HFF-Myc (cell line): ENCODE measurements at regions not wholly inside any gene's neighbourhood (a gene's known extent, or its start where the extent isn't known, plus 50 kb on each side); places are given as distances from the start of the nearest gene placed in this dataset.

Experiments used
- DNase-seq: peaks from one replicate; pipeline ENCODE4 v3.0.0-alpha.2; 2011; ENCODE audit warnings: low read depth; ENCODE audit errors: extremely low read depth
- H3K4me3 ChIP-seq: replicated peaks from 2 replicates; pipeline ENCODE4 v1.5.1; 2011; ENCODE audit warnings: low read depth, mild to moderate bottlenecking, control low read depth, low read length
- CTCF ChIP-seq: IDR thresholded peaks from 2 replicates; pipeline ENCODE4 v1.5.1; 2012; ENCODE audit warnings: mild to moderate bottlenecking, low read depth, low read length, control low read depth; ENCODE audit errors: missing control alignments

GRCh38 chr3:34408088-34408487 is 609.7 kb downstream of the PDCD6IP start:
- no peak overlapping the region for H3K4me3 ChIP-seq
- DNase-seq, result no peak
- TF ChIP-seq CTCF, result no peak

GRCh38 chr3:34411596-34411995 is 613.2 kb downstream of the PDCD6IP start:
- no peak overlapping the region for H3K4me3 ChIP-seq
- DNase-seq, result no peak
- no peak for TF ChIP-seq CTCF

GRCh38 chr3:34419801-34420200 is 621.4 kb downstream of the PDCD6IP start:
- no peak for DNase-seq
- TF ChIP-seq CTCF, result no peak

GRCh38 chr3:34421762-34422161 is 623.3 kb downstream of the PDCD6IP start:
- no peak overlapping the region for H3K4me3 ChIP-seq
- no peak for DNase-seq
- TF ChIP-seq CTCF, result no peak

More at GRCh38 chr3:34419801-34420200, 621.4 kb downstream of the PDCD6IP start:
- no peak overlapping the region for H3K4me3 ChIP-seq

- no peak for DNase-seq
- TF ChIP-seq CTCF, result no peak
- no peak overlapping the region for H3K4me3 ChIP-seq
Measured at GRCh38 chr3:34439796-34440195, 641.4 kb downstream of the PDCD6IP start.

GRCh38 chr3:34444137-34444536 is 645.7 kb downstream of the PDCD6IP start:
- no peak for DNase-seq
- no peak overlapping the region for H3K4me3 ChIP-seq
- no peak for TF ChIP-seq CTCF

- no peak for DNase-seq
- TF ChIP-seq CTCF, result no peak
- no peak overlapping the region for H3K4me3 ChIP-seq
Measured at GRCh38 chr3:34449305-34449704, 650.9 kb downstream of the PDCD6IP start.
